ENCODE measurements at regions not wholly inside any gene's neighbourhood (a gene's known extent, or its start where the extent isn't known, plus 50 kb on each side); places are given as distances from the start of the nearest gene placed in this dataset.

DNA sequence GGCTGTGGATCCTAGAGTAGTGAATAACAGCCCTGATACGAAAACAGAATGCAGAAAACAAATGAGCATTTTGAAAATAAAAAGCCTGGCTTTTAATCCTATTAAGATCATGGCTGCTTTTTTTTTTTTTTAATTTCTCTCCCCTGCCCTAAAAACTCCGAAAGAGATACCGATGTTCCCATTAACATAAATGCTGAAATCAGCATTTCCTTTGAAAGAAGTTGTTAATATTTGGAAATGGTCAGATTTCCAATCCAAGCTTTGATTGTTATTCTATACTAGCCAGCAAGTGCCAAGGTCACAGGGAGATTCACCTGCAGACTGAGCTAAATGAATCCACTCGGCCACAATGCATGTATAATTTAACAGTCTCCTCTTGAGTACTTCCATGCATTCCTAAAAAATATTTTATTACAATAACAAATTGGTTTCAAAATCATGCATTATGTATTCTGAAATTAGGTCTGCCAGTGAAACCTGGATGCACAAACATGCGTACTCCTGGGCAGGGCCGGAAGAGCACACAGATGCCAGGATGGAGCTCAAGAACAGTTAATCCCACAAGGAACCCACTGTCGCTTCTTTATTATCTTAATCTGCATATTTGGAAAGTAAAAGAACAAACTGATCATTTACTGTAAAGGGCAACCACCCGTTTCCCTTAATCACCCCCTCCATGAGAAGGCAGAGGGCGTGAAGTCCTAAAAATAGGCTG lies 521.5 kb upstream of the ZFHX3 start:
- DNase-seq (ENCODE audit: low spot score), result no peak

DNA sequence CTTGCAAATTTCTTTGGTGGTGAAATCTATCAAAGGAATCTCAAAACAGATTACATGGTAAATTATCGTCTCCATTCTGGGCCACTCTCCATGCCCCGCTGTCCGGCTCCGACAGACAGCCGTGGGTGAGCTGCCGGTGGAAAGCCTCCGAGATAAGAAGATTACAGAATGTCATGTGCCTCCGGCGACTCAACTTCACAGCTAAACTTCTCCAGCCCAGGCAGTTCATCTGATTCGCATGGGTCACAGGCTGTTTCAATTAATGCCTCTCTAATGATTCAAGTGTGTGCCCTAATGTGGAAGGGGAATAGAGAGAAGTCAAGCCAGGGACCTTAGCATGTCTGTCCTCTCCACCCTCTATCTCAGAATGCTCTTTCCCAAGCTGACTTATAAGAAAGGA lies 520.8 kb upstream of the ZFHX3 start:
- DNase-seq (ENCODE audit: low spot score), result no peak

DNA sequence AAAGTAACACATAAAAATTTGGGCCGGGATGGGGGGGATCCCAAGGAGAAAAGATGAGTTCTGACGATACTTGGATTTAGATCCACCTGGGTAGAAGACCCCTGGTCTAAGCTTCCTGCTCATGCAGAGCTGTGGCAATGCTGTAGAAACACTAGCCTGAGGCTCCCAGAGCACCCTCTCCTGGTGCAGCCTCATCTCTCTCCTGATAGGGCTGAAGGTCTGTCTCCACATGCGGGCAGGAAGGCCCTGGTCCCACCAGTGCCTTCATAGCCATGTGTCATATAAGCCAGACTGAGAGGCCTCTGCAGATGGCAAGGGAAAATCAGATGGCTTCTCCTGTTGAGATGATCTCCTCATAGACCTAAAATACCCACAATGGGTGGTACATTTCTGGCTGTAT lies 518.0 kb upstream of the ZFHX3 start:
- DNase-seq (ENCODE audit: low spot score), result no peak

GRCh38 chr16:73565263-73565662 lies 517.3 kb upstream of the ZFHX3 start:
- DNase-seq (ENCODE audit: low spot score), result peak; percentile 9

- no peak for DNase-seq (ENCODE audit: low spot score)
Observed at GRCh38 chr16:73563709-73564108, 515.8 kb upstream of the ZFHX3 start.

- no peak for DNase-seq (ENCODE audit: low spot score)
Observed at GRCh38 chr16:73560497-73560896, 512.6 kb upstream of the ZFHX3 start.

GRCh38 chr16:73558219-73558618 lies 510.3 kb upstream of the ZFHX3 start:
- DNase-seq (ENCODE audit: low spot score), result no peak

GRCh38 chr16:73553941-73554660 lies 506.2 kb upstream of the ZFHX3 start:
- no peak for DNase-seq (ENCODE audit: low spot score)

DNA sequence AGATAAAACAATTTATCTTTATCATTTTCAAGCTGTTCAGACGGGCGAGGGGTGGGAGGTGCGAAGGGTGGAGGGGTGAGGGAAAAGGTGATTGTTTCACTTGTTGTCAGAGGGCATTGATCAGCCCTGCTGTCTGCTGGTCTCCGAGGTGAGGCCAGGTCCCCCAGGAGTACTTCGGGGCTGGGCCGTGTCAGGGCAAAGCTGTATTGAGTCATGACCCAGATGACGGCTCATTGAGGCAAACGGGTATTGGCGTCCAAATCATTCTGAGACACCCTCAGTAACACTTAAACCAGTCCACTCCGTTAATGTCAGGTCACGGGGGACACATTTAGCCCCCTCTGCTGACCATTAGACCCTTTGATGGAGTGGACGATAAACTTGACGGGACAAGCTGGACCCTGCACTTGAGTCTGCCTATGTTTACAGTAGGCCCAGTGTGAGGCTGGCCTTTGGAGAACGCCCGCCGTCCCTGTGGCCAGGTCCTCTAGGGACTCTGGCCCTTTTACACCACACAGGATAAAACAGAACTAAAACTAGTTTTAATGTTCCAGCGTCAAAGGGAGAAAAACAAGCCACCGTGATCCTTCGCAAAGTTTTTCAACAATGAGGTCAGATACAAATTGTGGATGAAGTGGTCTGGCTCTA lies 502.2 kb upstream of the ZFHX3 start:
- no peak for DNase-seq (ENCODE audit: low spot score)

DNA sequence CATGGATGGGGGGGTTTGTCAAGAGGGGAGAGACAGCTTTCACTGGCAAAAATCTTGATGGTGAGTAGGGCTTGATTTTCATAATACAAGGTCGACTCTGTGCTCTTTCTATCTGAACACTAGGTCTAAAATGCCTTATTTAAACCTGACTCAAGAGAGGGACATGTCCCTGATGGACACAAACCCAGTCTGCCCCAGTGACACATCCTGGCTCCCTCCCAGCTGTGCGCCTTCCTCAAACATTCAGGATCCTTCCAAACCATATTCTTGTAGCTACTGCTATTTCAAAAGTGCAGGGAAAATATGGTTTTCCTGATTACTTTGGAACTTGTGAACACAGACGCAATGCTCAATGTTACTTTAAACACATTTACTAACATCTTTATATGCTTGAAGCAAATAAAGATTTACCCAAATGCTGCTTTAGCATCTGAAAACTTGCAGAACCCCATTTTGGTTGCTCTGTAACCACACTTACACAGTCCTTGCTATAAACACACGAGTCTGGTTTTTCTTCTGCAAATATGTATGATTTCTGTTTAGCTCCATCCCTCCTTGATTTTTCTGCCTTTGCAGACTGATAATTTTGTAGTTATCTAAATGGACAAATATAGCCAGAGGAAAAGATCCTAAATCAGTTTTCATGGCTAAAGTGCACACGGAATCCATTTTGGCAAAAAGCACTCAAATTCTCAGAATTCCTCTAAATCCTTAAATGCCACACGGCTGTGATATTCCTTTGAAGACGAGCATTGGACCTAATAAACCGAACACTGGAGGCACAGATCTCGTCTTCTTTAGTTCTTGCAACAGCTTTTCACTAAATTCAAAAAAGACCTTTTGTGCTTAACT lies 499.9 kb upstream of the ZFHX3 start:
- DNase-seq (ENCODE audit: low spot score), result no peak

- no peak for DNase-seq (ENCODE audit: low spot score)
Observed at GRCh38 chr16:73546341-73546845, 498.5 kb upstream of the ZFHX3 start.

- no peak for DNase-seq (ENCODE audit: low spot score)
Observed at GRCh38 chr16:73545755-73546154, 497.8 kb upstream of the ZFHX3 start.

- no peak for DNase-seq (ENCODE audit: low spot score)
Observed at GRCh38 chr16:73545290-73545689, 497.4 kb upstream of the ZFHX3 start.

DNA sequence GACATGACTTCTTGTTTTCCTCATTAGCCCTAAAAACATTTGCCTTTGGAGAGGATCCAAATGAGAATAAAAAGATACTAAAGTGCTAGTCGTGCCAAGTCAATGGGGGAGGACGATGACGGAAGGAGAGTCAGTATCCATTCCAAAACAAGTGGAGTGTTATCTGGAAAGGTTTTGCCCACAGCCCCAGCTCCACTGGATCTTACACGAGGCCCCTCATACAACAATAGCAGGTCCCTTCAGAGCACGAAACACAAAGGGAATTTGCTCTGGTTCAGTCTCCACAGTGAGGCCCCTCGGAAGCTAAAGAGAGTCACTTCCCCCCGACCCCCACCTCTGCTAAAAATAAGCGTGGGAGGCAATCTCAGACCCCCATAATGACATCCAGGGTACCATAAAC lies 496.9 kb upstream of the ZFHX3 start:
- no peak for DNase-seq (ENCODE audit: low spot score)

DNA sequence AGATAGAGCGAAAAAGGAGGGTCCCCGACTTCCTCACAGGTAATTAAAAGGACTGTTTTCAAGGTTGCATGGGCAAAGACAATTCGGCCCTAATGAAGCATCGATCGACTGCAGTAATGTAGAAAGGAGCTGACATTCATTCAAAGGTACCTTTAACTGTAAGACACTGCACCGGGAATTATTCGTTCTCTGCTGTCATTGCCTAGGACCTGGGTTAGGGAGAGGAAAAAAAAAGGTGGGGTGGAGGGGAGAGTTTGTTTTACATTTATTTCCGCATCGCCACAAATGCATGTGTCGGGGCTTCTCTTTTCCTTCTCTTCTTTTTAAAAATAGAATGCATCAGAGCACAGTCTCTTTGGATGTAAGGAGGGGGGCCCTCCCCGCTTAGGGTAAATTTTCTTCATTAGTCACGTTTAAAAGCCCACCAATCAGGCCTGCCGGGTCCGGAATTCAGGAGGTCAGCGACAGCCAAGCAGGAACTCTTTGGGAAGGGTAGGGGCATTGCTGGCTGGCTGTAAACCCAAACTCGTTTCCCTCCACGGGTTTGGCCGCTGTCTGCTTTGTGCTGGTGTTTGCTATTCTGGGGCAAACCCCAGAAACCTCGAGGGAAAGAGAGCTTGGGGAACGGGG lies 496.2 kb upstream of the ZFHX3 start:
- DNase-seq (ENCODE audit: low spot score), result no peak

DNA sequence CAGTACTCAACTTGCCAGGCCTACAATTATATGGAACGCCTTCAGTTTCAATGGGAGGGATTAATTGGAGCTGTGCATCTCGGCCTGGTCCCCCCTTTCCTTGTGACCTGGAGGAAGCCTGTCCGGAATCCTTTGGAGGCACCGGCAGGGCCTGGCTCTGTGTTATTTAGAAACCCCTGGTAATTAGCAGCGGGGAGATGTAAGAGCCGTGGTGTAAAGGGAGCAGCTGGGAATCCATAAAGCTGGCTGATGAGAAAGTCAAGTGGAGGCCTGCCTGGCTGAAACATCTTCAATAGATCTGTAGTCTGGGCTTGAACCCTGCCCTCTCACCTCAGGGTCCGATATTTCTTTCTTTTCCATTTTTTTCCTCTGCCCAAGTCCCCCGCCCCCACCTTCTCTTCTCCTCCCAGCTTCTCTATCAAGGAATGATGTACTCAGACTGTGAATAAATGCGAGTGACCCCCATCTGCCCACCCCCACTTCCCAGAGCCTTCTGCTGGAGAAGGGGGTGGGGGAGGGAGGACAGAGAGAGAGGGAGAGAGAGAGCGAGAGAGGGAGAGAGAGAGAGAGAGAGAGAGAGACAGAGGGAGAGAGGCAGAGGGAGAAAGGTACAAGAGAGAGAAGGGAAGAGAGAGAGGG lies 495.5 kb upstream of the ZFHX3 start:
- no peak for DNase-seq (ENCODE audit: low spot score)

DNA sequence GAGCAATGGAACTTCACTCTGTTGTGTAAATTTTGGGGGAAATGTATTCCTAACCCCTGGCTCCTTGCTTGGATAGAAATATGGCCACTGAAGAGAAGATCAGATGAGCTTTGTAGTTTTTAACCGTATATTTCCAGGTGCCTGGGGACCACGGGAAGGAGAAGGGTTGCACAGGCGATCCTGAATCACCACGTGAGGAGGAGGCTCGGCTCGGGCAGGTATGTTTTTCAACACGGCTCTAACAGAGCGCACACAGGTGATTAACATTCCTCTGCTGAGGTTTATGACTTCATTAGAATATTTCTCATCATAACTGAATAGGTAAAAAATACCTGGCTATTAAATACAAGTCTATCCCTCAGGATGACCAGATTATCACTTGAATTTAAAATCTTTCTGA lies 495.0 kb upstream of the ZFHX3 start:
- DNase-seq (ENCODE audit: low spot score), result no peak

- no peak for DNase-seq (ENCODE audit: low spot score)
Observed at GRCh38 chr16:73537921-73538320, 490.0 kb upstream of the ZFHX3 start.

GRCh38 chr16:73536931-73537330 lies 489.0 kb upstream of the ZFHX3 start:
- DNase-seq (ENCODE audit: low spot score), result no peak

GRCh38 chr16:73531021-73531420 lies 483.1 kb upstream of the ZFHX3 start:
- DNase-seq (ENCODE audit: low spot score), result no peak

- no peak for DNase-seq (ENCODE audit: low spot score)
Observed at GRCh38 chr16:73530529-73530928, 482.6 kb upstream of the ZFHX3 start.
